Natural killer cell (primary cell): ENCODE measurements at regions not wholly inside any gene's neighbourhood (a gene's known extent, or its start where the extent isn't known, plus 50 kb on each side); places are given as distances from the start of the nearest gene placed in this dataset.

Experiments
- ATAC-seq, 3 donors: fragments of 150-1000 bp in 2 of 3; fragments of 200-7000 bp in 1 of 3; cut with Tn5 transposase; 1 replicate in 1 of 3; 2 replicates in 2 of 3; pipeline ENCODE4 v1.10.0; 2021; ENCODE audit warnings: mild to moderate bottlenecking in 2 of 3, moderate library complexity in 2 of 3
- DNase-seq, 2 donors: peaks; one replicate each; pipeline versions ENCODE4 v3.0.0 to v3.0.0-alpha.2; 2013 to 2021; ENCODE audit warnings: mixed read lengths in 1 of 2
- H3K27ac ChIP-seq: one replicate; pipeline ENCODE4 v1.5.1; 2013; ENCODE audit warnings: mild to moderate bottlenecking, low read length
- H3K27me3 ChIP-seq: one replicate; pipeline ENCODE4 v1.6.1; 2013; ENCODE audit warnings: low read length; ENCODE audit not compliant: control insufficient read depth, insufficient read depth
- H3K36me3 ChIP-seq: one replicate; pipeline ENCODE4 v1.6.1; 2013; ENCODE audit warnings: low read length; ENCODE audit not compliant: control insufficient read depth, insufficient read depth
- H3K4me1 ChIP-seq: one replicate; pipeline ENCODE4 v1.6.1; 2013; ENCODE audit warnings: low read length; ENCODE audit not compliant: control insufficient read depth, insufficient read depth
- H3K4me3 ChIP-seq: one replicate; pipeline ENCODE4 v1.5.1; 2013; ENCODE audit warnings: low read length
- H3K9me3 ChIP-seq: one replicate; pipeline ENCODE4 v1.6.1; 2013; ENCODE audit warnings: low read length; ENCODE audit not compliant: control insufficient read depth, insufficient read depth
- H3K27ac Mint-ChIP-seq, 2 donors: one replicate each; pipeline ENCODE4 v1.8.0; 2022; ENCODE audit warnings: mild to moderate bottlenecking in 2 of 2, mixed read lengths in 2 of 2, moderate library complexity in 1 of 2
- H3K27me3 Mint-ChIP-seq, 2 donors: one replicate each; pipeline ENCODE4 v1.8.0; 2022; ENCODE audit warnings: low read depth in 2 of 2, mixed read lengths in 2 of 2
- H3K36me3 Mint-ChIP-seq: one replicate; pipeline ENCODE4 v1.8.0; 2022; ENCODE audit warnings: mixed read lengths
- H3K4me1 Mint-ChIP-seq, 2 donors: one replicate each; pipeline ENCODE4 v1.8.0; 2022; ENCODE audit warnings: mixed read lengths in 2 of 2
- H3K4me3 Mint-ChIP-seq: one replicate; pipeline ENCODE4 v1.8.0; 2022; ENCODE audit warnings: mild to moderate bottlenecking, moderate library complexity, mixed read lengths
- H3K9me3 Mint-ChIP-seq, 2 donors: one replicate each; pipeline ENCODE4 v1.8.0; 2022; ENCODE audit warnings: mixed read lengths in 2 of 2
- WGBS: methylation state at CpG from one replicate; pipeline ENCODE4 v1.1.7; 2013; ENCODE audit warnings: missing lambda C conversion rate; ENCODE audit not compliant: insufficient coverage; 5-methylcytosine and 5-hydroxymethylcytosine counted together
- intact Hi-C: fragments of 100-400 bp; cut with micrococcal nuclease; formaldehyde crosslinking; loops from one replicate; pipeline ENCODE4 v1.14.2; 2022
- TF ChIP-seq, protein P1 (sequence below): fragments of 200-600 bp; IDR thresholded peaks from one replicate; pipeline ENCODE4 v1.8.0; 2022; ENCODE audit warnings: antibody characterized with exemption

DNA sequence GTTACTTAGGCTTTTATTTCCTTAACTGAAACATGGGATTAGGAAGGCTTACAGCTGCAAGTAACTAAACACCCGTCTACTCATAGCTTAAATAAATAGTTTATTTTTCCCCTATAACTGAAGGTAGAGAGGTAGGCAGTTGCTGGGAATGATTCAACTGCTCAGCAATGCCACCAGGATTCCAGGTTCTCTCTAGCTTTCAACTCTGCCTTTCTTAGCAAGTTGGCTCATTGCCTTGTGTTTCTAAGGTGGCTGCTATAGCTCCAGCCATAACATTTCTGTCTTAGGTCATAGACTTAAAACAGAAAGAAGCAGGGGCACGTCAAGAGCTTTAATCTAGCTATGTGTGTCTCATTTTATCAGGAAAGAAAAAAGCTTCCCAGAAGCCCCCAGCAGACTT is 103.7 kb upstream of the MDM1 start:
- Histone ChIP-seq H3K36me3 (peaks cover 10% of the 10 kb centered on the region), H3K4me1 (peaks cover 27% of the 10 kb centered on the region), H3K27ac (no peak overlapping the region), H3K9me3 (peaks cover 3% of the 10 kb centered on the region), H3K27me3 (no peaks in the 10 kb centered on the region), H3K4me3 (no peak overlapping the region)
- H3K4me3 Mint-ChIP-seq, result no peak overlapping the region
- TF ChIP-seq, protein P1, sequence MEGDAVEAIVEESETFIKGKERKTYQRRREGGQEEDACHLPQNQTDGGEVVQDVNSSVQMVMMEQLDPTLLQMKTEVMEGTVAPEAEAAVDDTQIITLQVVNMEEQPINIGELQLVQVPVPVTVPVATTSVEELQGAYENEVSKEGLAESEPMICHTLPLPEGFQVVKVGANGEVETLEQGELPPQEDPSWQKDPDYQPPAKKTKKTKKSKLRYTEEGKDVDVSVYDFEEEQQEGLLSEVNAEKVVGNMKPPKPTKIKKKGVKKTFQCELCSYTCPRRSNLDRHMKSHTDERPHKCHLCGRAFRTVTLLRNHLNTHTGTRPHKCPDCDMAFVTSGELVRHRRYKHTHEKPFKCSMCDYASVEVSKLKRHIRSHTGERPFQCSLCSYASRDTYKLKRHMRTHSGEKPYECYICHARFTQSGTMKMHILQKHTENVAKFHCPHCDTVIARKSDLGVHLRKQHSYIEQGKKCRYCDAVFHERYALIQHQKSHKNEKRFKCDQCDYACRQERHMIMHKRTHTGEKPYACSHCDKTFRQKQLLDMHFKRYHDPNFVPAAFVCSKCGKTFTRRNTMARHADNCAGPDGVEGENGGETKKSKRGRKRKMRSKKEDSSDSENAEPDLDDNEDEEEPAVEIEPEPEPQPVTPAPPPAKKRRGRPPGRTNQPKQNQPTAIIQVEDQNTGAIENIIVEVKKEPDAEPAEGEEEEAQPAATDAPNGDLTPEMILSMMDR, result no peak
- peak overlapping the region; percentile 69 to 75 for H3K27ac Mint-ChIP-seq
- H3K27me3 Mint-ChIP-seq, result no peaks in the 10 kb centered on the region
- ATAC-seq, result no peak
- peaks cover 88 to 89% of the 10 kb centered on the region in 2 donors for H3K4me1 Mint-ChIP-seq
- H3K9me3 Mint-ChIP-seq, result no peaks in the 10 kb centered on the region
- peaks cover 41% of the 10 kb centered on the region for H3K36me3 Mint-ChIP-seq
- WGBS, result 100% methylated on average over 1 of the region's 2 CpGs
- no peak for DNase-seq
- intact Hi-C loops, result no loop called here

DNA sequence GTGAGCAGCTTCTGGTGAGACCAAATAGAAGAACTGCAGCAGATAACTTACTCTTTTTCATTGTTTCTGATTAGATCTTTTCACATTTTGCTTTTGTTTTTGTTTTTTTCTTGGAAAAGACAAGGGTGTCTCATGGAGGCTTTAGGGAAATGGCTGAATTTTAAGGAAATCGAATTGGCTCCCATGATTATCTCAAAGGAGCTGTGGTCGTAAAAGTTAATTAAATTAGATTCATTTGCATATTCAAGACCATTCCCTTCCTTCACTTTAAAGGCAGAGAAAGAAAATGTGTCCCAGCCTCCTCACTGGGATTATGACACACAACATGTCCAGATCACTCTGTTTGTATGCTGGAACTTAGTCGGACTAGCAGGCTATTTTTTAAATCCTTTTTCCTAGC is 106.4 kb upstream of the MDM1 start:
- peaks cover 45% of the 10 kb centered on the region for H3K36me3 Mint-ChIP-seq
- peaks cover 4% of the 10 kb centered on the region for H3K36me3 ChIP-seq
- intact Hi-C loops, result no loop called here
- H3K9me3 ChIP-seq, result peaks cover 3% of the 10 kb centered on the region
- peak overlapping the region; percentile 50 for H3K27ac ChIP-seq
- TF ChIP-seq, protein P1, result no peak
- 100% methylated on average over 2 of the region's 3 CpGs for WGBS
- DNase-seq (no peak), ATAC-seq (no peak)
- peak overlapping the region; percentile 21 for H3K4me3 Mint-ChIP-seq
- no peak overlapping the region for H3K4me3 ChIP-seq
- no peaks in the 10 kb centered on the region for H3K27me3 ChIP-seq
- peak overlapping the region; percentile 73 to 87 for H3K27ac Mint-ChIP-seq
- peaks cover 35% of the 10 kb centered on the region for H3K4me1 ChIP-seq
- no peaks in the 10 kb centered on the region for H3K27me3 Mint-ChIP-seq
- H3K4me1 Mint-ChIP-seq, result peaks cover 90 to 94% of the 10 kb centered on the region in 2 donors
- peaks cover 0 to under 1% of the 10 kb centered on the region in 2 donors for H3K9me3 Mint-ChIP-seq

DNA sequence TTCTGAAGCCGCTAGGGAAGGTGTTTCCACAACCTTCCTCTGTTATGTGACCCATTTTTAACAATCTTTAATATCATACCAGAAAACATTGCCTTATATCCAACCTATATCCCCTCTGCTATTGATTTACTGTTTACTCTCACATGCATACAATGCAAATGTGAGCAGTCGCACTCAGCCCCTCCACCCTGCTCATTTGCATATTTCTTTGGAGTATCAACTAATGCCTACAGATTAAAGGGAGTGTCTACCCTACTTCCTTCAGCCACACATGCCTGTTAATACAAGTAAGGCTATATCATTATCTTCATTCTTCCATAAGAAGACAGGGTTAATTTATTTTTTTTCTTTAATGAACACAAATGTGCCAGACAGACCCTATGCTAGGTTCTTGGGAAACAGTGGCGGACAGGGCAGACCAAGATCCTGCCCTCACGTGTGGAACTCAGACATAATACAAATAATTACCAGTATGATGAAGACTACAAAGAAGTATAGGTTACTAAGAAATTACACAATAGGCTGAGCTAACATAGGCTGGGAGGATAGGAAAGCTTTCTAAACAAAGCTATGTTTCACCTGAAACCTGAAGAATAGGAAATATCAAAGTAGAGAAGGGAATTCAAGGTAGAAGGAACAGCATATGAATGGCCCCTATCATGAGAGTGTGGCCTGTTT is 107.3 kb upstream of the MDM1 start:
- H3K9me3 ChIP-seq, result peaks cover 3% of the 10 kb centered on the region
- ATAC-seq (no peak), DNase-seq (no peak)
- H3K27me3 ChIP-seq, result no peaks in the 10 kb centered on the region
- peak overlapping the region; percentile 50 for H3K27ac ChIP-seq
- intact Hi-C loops, result no loop called here
- peaks cover 35% of the 10 kb centered on the region for H3K4me1 ChIP-seq
- Mint-ChIP-seq H3K4me3 (peak overlapping the region; percentile 57), H3K27me3 (no peaks in the 10 kb centered on the region), H3K27ac (peak overlapping the region; percentile 87 to 90), H3K36me3 (peaks cover 46% of the 10 kb centered on the region), H3K4me1 (peaks cover 90 to 94% of the 10 kb centered on the region in 2 donors), H3K9me3 (peaks cover 0 to 3% of the 10 kb centered on the region in 2 donors)
- 77% methylated on average over 2 of the region's 4 CpGs for WGBS
- H3K4me3 ChIP-seq, result no peak overlapping the region
- TF ChIP-seq, protein P1, result no peak
- peaks cover 3% of the 10 kb centered on the region for H3K36me3 ChIP-seq
